PC-9 (cell line): ENCODE measurements at regions not wholly inside any gene's neighbourhood (a gene's known extent, or its start where the extent isn't known, plus 50 kb on each side); places are given as distances from the start of the nearest gene placed in this dataset.

ENCODE experiments used
- CTCF ChIP-seq: fragments of 200-600 bp; sonication (generic); conservative IDR thresholded peaks from 2 replicates; pipeline ENCODE4 v1.6.1; 2017; ENCODE audit warnings: mixed run types, antibody characterized with exemption, mild to moderate bottlenecking, moderate library complexity
- EZH2 ChIP-seq: fragments of 200-600 bp; sonication (generic); IDR thresholded peaks from 2 replicates; pipeline ENCODE4 v1.8.0; 2017; ENCODE audit warnings: antibody characterized with exemption, low read depth

GRCh38 chr4:41319553-41319952 lies 62.8 kb downstream of the UCHL1 start:
- TF ChIP-seq CTCF: no peak
- no peak for TF ChIP-seq EZH2
